Endodermal cell (in vitro differentiated cells): ENCODE measurements at regions not wholly inside any gene's neighbourhood (a gene's known extent, or its start where the extent isn't known, plus 50 kb on each side); places are given as distances from the start of the nearest gene placed in this dataset.
"Not testable (repeated sequence)": the region's sequence is repeated elsewhere in the genome, so short reads cannot be mapped to it uniquely, and the experiment has no call there.

Experiments
- DNase-seq: peaks from one replicate; pipeline ENCODE4 v3.0.0-alpha.2; 2017
- H3K27ac ChIP-seq: 2 replicates; pipeline ENCODE4 v1.5.1; 2013; ENCODE audit warnings: mild to moderate bottlenecking, low read depth, low read length, moderate library complexity
- H3K27me3 ChIP-seq: 2 replicates; pipeline ENCODE4 v1.6.1; 2013; ENCODE audit warnings: mild to moderate bottlenecking, low read length, moderate library complexity; ENCODE audit not compliant: insufficient read depth, control insufficient read depth, poor library complexity, severe bottlenecking
- H3K36me3 ChIP-seq: 2 replicates; pipeline ENCODE4 v1.7.0; 2013; ENCODE audit warnings: mild to moderate bottlenecking, low read length, moderate library complexity; ENCODE audit not compliant: control insufficient read depth, insufficient read depth
- H3K4me1 ChIP-seq: one replicate; pipeline ENCODE4 v1.7.0; 2013; ENCODE audit warnings: low read length; ENCODE audit not compliant: control insufficient read depth, insufficient read depth
- H3K4me3 ChIP-seq: 2 replicates; pipeline ENCODE4 v1.5.1; 2013; ENCODE audit warnings: mild to moderate bottlenecking, low read length, moderate library complexity
- H3K9ac ChIP-seq: 2 replicates; pipeline ENCODE4 v1.6.1; 2013; ENCODE audit warnings: mild to moderate bottlenecking, low read length, moderate library complexity; ENCODE audit not compliant: poor library complexity, severe bottlenecking; ENCODE audit errors: extremely low read depth
- H3K9me3 ChIP-seq: 2 replicates; pipeline ENCODE4 v1.6.1; 2013; ENCODE audit warnings: mild to moderate bottlenecking, low read length, moderate library complexity; ENCODE audit not compliant: control insufficient read depth
- H3K27ac Mint-ChIP-seq: 2 replicates; pipeline ENCODE4 v1.8.0; 2020; ENCODE audit warnings: mixed read lengths
- H3K27me3 Mint-ChIP-seq: 2 replicates; pipeline ENCODE4 v1.8.0; 2021; ENCODE audit warnings: mild to moderate bottlenecking, mixed read lengths; ENCODE audit not compliant: insufficient read depth
- H3K36me3 Mint-ChIP-seq: 2 replicates; pipeline ENCODE4 v1.8.0; 2020; ENCODE audit warnings: low read depth, mixed read lengths
- H3K4me1 Mint-ChIP-seq: 2 replicates; pipeline ENCODE4 v1.8.0; 2020; ENCODE audit warnings: mixed read lengths
- H3K4me3 Mint-ChIP-seq: 2 replicates; pipeline ENCODE4 v1.8.0; 2020; ENCODE audit warnings: mild to moderate bottlenecking, moderate library complexity, mixed read lengths
- H3K9me3 Mint-ChIP-seq: 2 replicates; pipeline ENCODE4 v1.8.0; 2020; ENCODE audit warnings: mild to moderate bottlenecking, mixed read lengths
- CTCF ChIP-seq: fragments of 200-600 bp; sonication (generic); conservative IDR thresholded peaks from 2 replicates; pipeline ENCODE4 v1.5.0; 2021; ENCODE audit warnings: antibody characterized with exemption, mild to moderate bottlenecking
- WGBS, 2 experiments: methylation state at CpG; one replicate each; pipeline versions ENCODE4 v1.1.5 to v1.1.7; 2013; ENCODE audit warnings: missing lambda C conversion rate in 2 of 2, mixed read lengths in 1 of 2; ENCODE audit not compliant: insufficient coverage in 1 of 2, insufficient read length in 1 of 2; 5-methylcytosine and 5-hydroxymethylcytosine counted together

- H3K9ac ChIP-seq: no peak overlapping the region
- Mint-ChIP-seq H3K27me3 (peaks cover 8% of the 10 kb centered on the region), H3K4me1 (no peaks in the 10 kb centered on the region), H3K4me3 (no peak overlapping the region), H3K36me3 (no peaks in the 10 kb centered on the region), H3K9me3 (peaks cover 9% of the 10 kb centered on the region), H3K27ac (no peak overlapping the region)
- DNase-seq: no peak
- no peaks in the 10 kb centered on the region for H3K27me3 ChIP-seq
- no peak overlapping the region for H3K4me3 ChIP-seq
- no peak overlapping the region for H3K27ac ChIP-seq
- TF ChIP-seq CTCF: no peak
- H3K9me3 ChIP-seq: no peaks in the 10 kb centered on the region
- 86 to 91% methylated on average over 1 of the region's 2 CpGs for WGBS, 2 experiments
- H3K36me3 ChIP-seq: no peaks in the 10 kb centered on the region
- H3K4me1 ChIP-seq: no peaks in the 10 kb centered on the region
Observed at GRCh38 chr18:47370052-47370451, 118.6 kb upstream of the SKOR2 start.

DNA sequence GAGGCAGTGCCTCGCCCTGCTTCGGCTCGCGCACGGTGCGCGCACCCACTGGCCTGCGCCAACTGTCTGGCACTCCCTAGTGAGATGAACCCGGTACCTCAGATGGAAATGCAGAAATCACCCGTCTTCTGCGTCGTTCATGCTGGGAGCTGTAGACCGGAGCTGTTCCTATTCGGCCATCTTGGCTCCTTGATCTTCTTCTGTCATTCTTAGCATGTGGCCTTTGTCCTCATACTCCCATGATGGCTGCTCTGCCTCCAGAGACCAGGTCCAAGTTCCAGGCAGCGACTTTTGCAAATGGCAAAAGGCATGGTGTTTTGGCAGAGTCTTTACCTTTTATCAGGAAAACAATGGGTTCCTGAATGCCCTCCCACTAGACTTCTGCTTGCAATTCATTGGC lies 102.6 kb upstream of the SKOR2 start:
- DNase-seq, H3K27me3 ChIP-seq, H3K9me3 ChIP-seq, H3K36me3 ChIP-seq, H3K27ac ChIP-seq, H3K9ac ChIP-seq, H3K27ac Mint-ChIP-seq, H3K4me3 Mint-ChIP-seq, H3K4me1 ChIP-seq, H3K4me1 Mint-ChIP-seq, H3K36me3 Mint-ChIP-seq, H3K4me3 ChIP-seq, H3K27me3 Mint-ChIP-seq: not testable (repeated sequence)
- peaks cover 14% of the 10 kb centered on the region for H3K9me3 Mint-ChIP-seq
- 94 to 95% methylated on average over 8 to 15 of the region's 15 CpGs for WGBS, 2 experiments

DNA sequence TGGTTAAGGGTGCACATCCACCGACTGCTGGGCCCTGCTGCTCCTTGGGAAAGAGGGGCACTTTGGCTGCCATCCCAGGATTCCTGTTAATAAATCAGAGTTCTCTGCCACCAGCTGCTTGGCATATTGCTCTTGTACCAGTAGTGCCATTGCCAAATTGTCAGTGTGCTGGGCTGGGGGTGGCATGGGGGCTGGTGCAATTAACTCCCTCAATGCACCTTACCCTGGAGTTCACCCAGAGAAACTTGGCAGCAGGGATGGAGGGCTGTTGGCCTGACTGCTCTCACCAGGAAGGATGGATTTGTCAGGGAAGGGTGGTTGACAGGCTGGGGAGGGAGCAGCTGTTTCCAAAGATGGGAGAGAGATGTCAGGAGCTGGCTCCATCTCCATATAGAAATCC lies 94.6 kb upstream of the SKOR2 start:
- WGBS, 2 experiments: 71 to 89% methylated on average over 1 of the region's 1 CpG
- Histone ChIP-seq H3K27ac (no peak overlapping the region), H3K9ac (no peak overlapping the region), H3K9me3 (no peaks in the 10 kb centered on the region), H3K4me3 (no peak overlapping the region), H3K36me3 (no peaks in the 10 kb centered on the region), H3K27me3 (peaks cover 8% of the 10 kb centered on the region), H3K4me1 (no peaks in the 10 kb centered on the region)
- Mint-ChIP-seq H3K9me3 (peaks cover 2% of the 10 kb centered on the region), H3K4me1 (no peaks in the 10 kb centered on the region), H3K27me3 (no peaks in the 10 kb centered on the region), H3K27ac (no peak overlapping the region), H3K36me3 (no peaks in the 10 kb centered on the region), H3K4me3 (no peak overlapping the region)
- no peak for TF ChIP-seq CTCF
- no peak for DNase-seq

DNA sequence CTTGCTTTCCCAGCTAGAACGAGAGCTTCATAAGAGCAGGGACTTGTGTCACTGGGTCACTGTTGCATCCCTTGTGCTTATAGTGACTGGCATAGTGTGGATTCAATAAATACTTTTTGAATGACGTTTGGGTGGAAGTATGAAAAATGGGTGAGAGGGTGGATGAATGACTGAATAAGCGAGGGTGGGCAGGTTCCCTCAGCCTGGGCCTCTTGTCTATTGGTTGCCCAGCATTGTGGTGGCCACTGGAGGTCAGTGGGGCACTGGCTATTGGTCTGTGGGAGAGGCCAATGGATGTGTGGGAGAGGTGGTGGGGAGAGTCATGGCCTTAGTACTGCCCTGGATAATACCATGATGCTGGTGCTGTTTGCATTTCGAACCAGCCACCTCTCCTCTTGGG lies 93.8 kb upstream of the SKOR2 start:
- H3K36me3 Mint-ChIP-seq: no peaks in the 10 kb centered on the region

More for the DNA sequence above, 93.8 kb upstream of the SKOR2 start:
- no peak for DNase-seq
- Histone ChIP-seq H3K9ac (no peak overlapping the region), H3K27ac (no peak overlapping the region), H3K4me1 (no peaks in the 10 kb centered on the region), H3K36me3 (no peaks in the 10 kb centered on the region), H3K27me3 (peaks cover 8% of the 10 kb centered on the region), H3K4me3 (no peak overlapping the region), H3K9me3 (no peaks in the 10 kb centered on the region)
- 81% methylated on average over 4 of the region's 4 CpGs; no CpG with 5 or more reads in 1 of the 2 experiments for WGBS, 2 experiments
- Mint-ChIP-seq H3K9me3 (peaks cover 2% of the 10 kb centered on the region), H3K4me3 (no peak overlapping the region), H3K27me3 (no peaks in the 10 kb centered on the region), H3K27ac (no peak overlapping the region), H3K4me1 (no peaks in the 10 kb centered on the region)
- TF ChIP-seq CTCF: no peak
